ENCODE measurements at regions not wholly inside any gene's neighbourhood (a gene's known extent, or its start where the extent isn't known, plus 50 kb on each side); places are given as distances from the start of the nearest gene placed in this dataset.
"Not testable (repeated sequence)": the region's sequence is repeated elsewhere in the genome, so short reads cannot be mapped to it uniquely, and the experiment has no call there.

GRCh38 chr4:118587116-118587831 is 97.9 kb upstream of the METTL14 start:
- no peak for DNase-seq (ENCODE audit: low read depth in 2 of 2)

- DNase-seq (ENCODE audit: low read depth in 2 of 2) = no peak
Observed at GRCh38 chr4:118587946-118588345, 97.2 kb upstream of the METTL14 start.

GRCh38 chr4:118589471-118590055 is 95.6 kb upstream of the METTL14 start:
- no peak for DNase-seq (ENCODE audit: low read depth in 2 of 2)

GRCh38 chr4:118591339-118592046 is 93.7 kb upstream of the METTL14 start:
- peak; percentile 87 to 89 for DNase-seq (ENCODE audit: low read depth in 2 of 2)

GRCh38 chr4:118592289-118592688 is 92.9 kb upstream of the METTL14 start:
- not testable (repeated sequence) for DNase-seq (ENCODE audit: low read depth in 2 of 2)

- not testable (repeated sequence) for DNase-seq (ENCODE audit: low read depth in 2 of 2)
Observed at GRCh38 chr4:118595883-118596282, 89.3 kb upstream of the METTL14 start.

- DNase-seq (ENCODE audit: low read depth in 2 of 2) = not testable (repeated sequence)
Observed at GRCh38 chr4:118625097-118625496, 60.1 kb upstream of the METTL14 start.

GRCh38 chr4:118629697-118630096 is 55.5 kb upstream of the METTL14 start:
- DNase-seq (ENCODE audit: low read depth in 2 of 2) = peak; percentile 5 to 10

GRCh38 chr4:118630897-118631296 is 54.3 kb upstream of the METTL14 start:
- not testable (repeated sequence) for DNase-seq (ENCODE audit: low read depth in 2 of 2)

- DNase-seq (ENCODE audit: low read depth in 2 of 2) = not testable (repeated sequence)
Observed at GRCh38 chr4:118631321-118632050, 53.7 kb upstream of the METTL14 start.

GRCh38 chr4:118633476-118633875 is 51.7 kb upstream of the METTL14 start:
- DNase-seq (ENCODE audit: low read depth in 2 of 2) = not testable (repeated sequence)

- not testable (repeated sequence) for DNase-seq (ENCODE audit: low read depth in 2 of 2)
Observed at GRCh38 chr4:118634126-118634875, 50.9 kb upstream of the METTL14 start.
